Right ventricle myocardium inferior (tissue), 1 donor: ENCODE measurements at regions not wholly inside any gene's neighbourhood (a gene's known extent, or its start where the extent isn't known, plus 50 kb on each side); places are given as distances from the start of the nearest gene placed in this dataset.
"Not testable (repeated sequence)": the region's sequence is repeated elsewhere in the genome, so short reads cannot be mapped to it uniquely, and the experiment has no call there.

ENCODE experiments used
- ATAC-seq: fragments of 200-7000 bp; cut with Tn5 transposase; one replicate; pipeline ENCODE4 v1.9.1; 2020; ENCODE audit warnings: mild to moderate bottlenecking, moderate library complexity
- DNase-seq: peaks from one replicate; pipeline ENCODE4 v3.0.0; 2021; ENCODE audit errors: missing footprints
- intact Hi-C: fragments of 100-400 bp; cut with DNase I; formaldehyde crosslinking; loops from one replicate; pipeline ENCODE4 v1.11.0; 2022
- donor health status: DM: no; HTN: yes; CAD: no; lungs with severe emphysema.

- DNase-seq (no peak), ATAC-seq (no peak)
- intact Hi-C loops, result no loop called here
Measured at GRCh38 chr5:145478651-145479050, 356.5 kb downstream of the PRELID2 start.

GRCh38 chr5:145473042-145473642 lies 362.0 kb downstream of the PRELID2 start:
- no peak for ATAC-seq
- intact Hi-C loops, result no loop called here
- DNase-seq, result no peak

- ATAC-seq (no peak), DNase-seq (no peak)
- intact Hi-C loops, result no loop called here
Measured at GRCh38 chr5:145471831-145472612, 363.1 kb downstream of the PRELID2 start.

GRCh38 chr5:145471026-145471425 lies 364.1 kb downstream of the PRELID2 start:
- intact Hi-C loops, result no loop called here
- ATAC-seq, result no peak
- DNase-seq, result no peak

GRCh38 chr5:145470396-145470979 lies 364.7 kb downstream of the PRELID2 start:
- ATAC-seq, result no peak
- intact Hi-C loops, result no loop called here
- DNase-seq, result no peak

GRCh38 chr5:145467446-145467845 lies 367.7 kb downstream of the PRELID2 start:
- DNase-seq (no peak), ATAC-seq (no peak)
- intact Hi-C loops, result no loop called here

- intact Hi-C loops, result no loop called here
- DNase-seq (no peak), ATAC-seq (no peak)
Measured at GRCh38 chr5:145466533-145466932, 368.6 kb downstream of the PRELID2 start.

- intact Hi-C loops, result no loop called here
- no peak for ATAC-seq
Measured at GRCh38 chr5:145465474-145466263, 369.5 kb downstream of the PRELID2 start.

GRCh38 chr5:145464171-145464570 lies 371.0 kb downstream of the PRELID2 start:
- no peak for DNase-seq
- intact Hi-C loops, result no loop called here
- no peak for ATAC-seq

More at GRCh38 chr5:145465474-145466263, 369.5 kb downstream of the PRELID2 start:
- no peak for DNase-seq

GRCh38 chr5:145463634-145464033 lies 371.5 kb downstream of the PRELID2 start:
- DNase-seq, result no peak
- intact Hi-C loops, result no loop called here
- no peak for ATAC-seq

- DNase-seq, result no peak
- no peak for ATAC-seq
- intact Hi-C loops, result no loop called here
Measured at GRCh38 chr5:145462525-145462924, 372.6 kb downstream of the PRELID2 start.

- intact Hi-C loops, result no loop called here
- no peak for DNase-seq
- ATAC-seq, result no peak
Measured at GRCh38 chr5:145450286-145450885, 384.8 kb downstream of the PRELID2 start.

GRCh38 chr5:145449794-145450193 lies 385.3 kb downstream of the PRELID2 start:
- DNase-seq (no peak), ATAC-seq (no peak)
- intact Hi-C loops, result no loop called here

- intact Hi-C loops, DNase-seq, ATAC-seq: not testable (repeated sequence)
Measured at GRCh38 chr5:145446875-145447274, 388.3 kb downstream of the PRELID2 start.

GRCh38 chr5:145446412-145446811 lies 388.7 kb downstream of the PRELID2 start:
- intact Hi-C loops, result no loop called here
- DNase-seq (no peak), ATAC-seq (no peak)

GRCh38 chr5:145445027-145445426 lies 390.1 kb downstream of the PRELID2 start:
- intact Hi-C loops, result no loop called here
- DNase-seq (no peak), ATAC-seq (no peak)

GRCh38 chr5:145443964-145444363 lies 391.2 kb downstream of the PRELID2 start:
- no peak for ATAC-seq
- no peak for DNase-seq
- intact Hi-C loops, result no loop called here

- intact Hi-C loops, result no loop called here
- DNase-seq, result no peak
- ATAC-seq, result no peak
Measured at GRCh38 chr5:145443366-145443765, 391.8 kb downstream of the PRELID2 start.

- DNase-seq, ATAC-seq, intact Hi-C loops: not testable (repeated sequence)
Measured at GRCh38 chr5:145442661-145443060, 392.5 kb downstream of the PRELID2 start.
